Right lobe of liver (tissue), 6 donors: ENCODE measurements at regions not wholly inside any gene's neighbourhood (a gene's known extent, or its start where the extent isn't known, plus 50 kb on each side); places are given as distances from the start of the nearest gene placed in this dataset.

ENCODE experiments used
- ATAC-seq, 4 donors: fragments of 200-7000 bp; cut with Tn5 transposase; one replicate each; pipeline ENCODE4 v1.9.1; 2020; ENCODE audit warnings: mild to moderate bottlenecking in 4 of 4, moderate library complexity in 4 of 4
- DNase-seq, 3 donors: peaks; one replicate each; pipeline ENCODE4 v3.0.0-alpha.2; 2020
- H3K27ac ChIP-seq, 3 donors: fragments of 200-600 bp; one replicate each; pipeline ENCODE4 v1.8.0; 2022
- H3K27me3 ChIP-seq, 2 donors: fragments of 200-600 bp; one replicate each; pipeline ENCODE4 v1.8.0; 2022
- H3K36me3 ChIP-seq, 4 donors: fragments of 200-600 bp; sonication (generic) in 1 of 4; one replicate each; pipeline versions ENCODE4 v1.5.1 to v1.8.0; 2017 to 2022; ENCODE audit warnings: control low read depth in 1 of 4
- H3K4me1 ChIP-seq, 4 donors: fragments of 200-600 bp; sonication (generic) in 1 of 4; one replicate each; pipeline versions ENCODE4 v1.5.1 to v1.8.0; 2017 to 2022; ENCODE audit warnings: control low read depth in 1 of 4
- H3K4me3 ChIP-seq, 3 donors: fragments of 200-600 bp; one replicate each; pipeline ENCODE4 v1.8.0; 2022
- H3K9me3 ChIP-seq, 4 donors: fragments of 200-600 bp; sonication (generic) in 1 of 4; one replicate each; pipeline versions ENCODE4 v1.5.1 to v1.8.0; 2017 to 2022; ENCODE audit warnings: control low read depth in 1 of 4
- CTCF ChIP-seq, 4 donors: fragments of 200-600 bp in 3 of 4; fragments of 450-650 bp in 1 of 4; IDR thresholded peaks; one replicate each; pipeline versions ENCODE4 v1.5.1 to v1.8.0; 2016 to 2022; ENCODE audit warnings: antibody characterized with exemption in 4 of 4, mild to moderate bottlenecking in 2 of 4
- POLR2A ChIP-seq: fragments of 450-650 bp; IDR thresholded peaks from one replicate; pipeline ENCODE4 v1.6.1; 2017; ENCODE audit warnings: antibody characterized with exemption, mild to moderate bottlenecking
- WGBS: methylation state at CpG from one replicate; pipeline ENCODE4 v1.1.6; 2018; ENCODE audit warnings: low coverage, low lambda C conversion rate; ENCODE audit not compliant: insufficient coverage; ENCODE audit errors: missing lambda C conversion rate; 5-methylcytosine and 5-hydroxymethylcytosine counted together
- intact Hi-C, 2 donors: fragments of 100-400 bp; cut with DNase I; formaldehyde crosslinking; loops; one replicate each; pipeline versions ENCODE4 v1.11.2 to v1.14.1; 2022
- donor health status: DM: no; HTN: yes; CAD: no.
- donor health status: DM: no; HTN: no; CAD: no.
- donor health status: DM: no; HTN: no; CAD: no.
- donor health status: DM: no; HTN: yes; CAD: no.
- donor health status: DM: no; HTN: yes; CAD: no.

DNA sequence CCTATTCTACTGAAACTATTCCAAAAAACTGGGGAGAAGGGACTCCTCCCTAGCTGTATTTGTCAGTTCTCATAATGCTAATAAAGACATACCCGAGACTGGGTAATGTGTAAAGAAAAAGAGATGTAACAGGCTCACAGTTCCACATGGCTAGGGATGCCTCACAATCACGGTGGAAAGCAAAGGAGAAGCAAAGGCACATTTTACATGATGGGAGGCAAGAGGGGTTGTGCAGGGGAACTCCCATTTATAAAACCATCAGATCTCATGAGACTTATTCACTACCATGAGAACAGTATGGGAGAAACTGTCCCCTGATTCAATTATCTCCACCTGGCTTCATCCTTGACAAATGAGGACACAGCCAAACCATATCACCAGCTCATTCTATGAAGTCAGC lies 111.2 kb upstream of the RIPOR2 start:
- ATAC-seq = no peak
- H3K27me3 ChIP-seq = no peaks in the 10 kb centered on the region
- no peaks in the 10 kb centered on the region for H3K36me3 ChIP-seq
- H3K9me3 ChIP-seq = no peaks in the 10 kb centered on the region
- no peaks in the 10 kb centered on the region for H3K4me1 ChIP-seq
- no peak for DNase-seq
- no peak overlapping the region for H3K4me3 ChIP-seq
- WGBS = 73% methylated on average over 2 of the region's 2 CpGs
- TF ChIP-seq POLR2A = no peak
- TF ChIP-seq CTCF (IDR thresholded peaks at IDR 0.05) = no peak
- H3K27ac ChIP-seq = no peak overlapping the region
- intact Hi-C loops = no loop called here

- TF ChIP-seq POLR2A = no peak
- no peak for TF ChIP-seq CTCF (IDR thresholded peaks at IDR 0.05)
- no peaks in the 10 kb centered on the region for H3K36me3 ChIP-seq
- DNase-seq (no peak), ATAC-seq (peak in 1 of 4 donors; percentile 40)
- intact Hi-C loops = no loop called here
- no peaks in the 10 kb centered on the region for H3K27me3 ChIP-seq
- no peak overlapping the region for H3K4me3 ChIP-seq
- no peaks in the 10 kb centered on the region for H3K4me1 ChIP-seq
- no peak overlapping the region for H3K27ac ChIP-seq
- no peaks in the 10 kb centered on the region for H3K9me3 ChIP-seq
- WGBS = 35% methylated on average over 5 of the region's 6 CpGs
These were observed 114.6 kb upstream of the RIPOR2 start for GRCh38 chr6:25050356-25050755.

DNA sequence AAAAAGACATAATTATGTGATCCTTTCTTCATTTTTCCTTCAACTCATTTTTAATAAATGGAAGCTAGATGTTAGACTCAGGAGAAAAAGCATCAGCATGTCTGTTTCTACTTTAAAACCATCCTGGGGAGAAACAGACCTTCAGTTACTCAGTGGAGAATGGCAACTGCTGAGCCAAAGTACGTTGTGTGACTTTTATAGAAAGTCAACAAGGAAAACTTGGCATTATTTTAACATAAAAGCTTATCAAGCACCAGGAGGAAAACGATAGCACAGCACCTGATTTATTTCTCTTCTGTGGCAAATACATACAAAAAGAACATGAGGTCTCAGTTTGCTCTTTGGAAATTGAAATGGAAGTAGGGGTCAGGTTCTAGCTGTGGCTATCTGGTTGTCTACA lies 115.3 kb upstream of the RIPOR2 start:
- whole genome bisulfite sequencing = 33% methylated on average over 2 of the region's 2 CpGs
- H3K36me3 ChIP-seq = no peaks in the 10 kb centered on the region
- no peak for DNase-seq
- no peak overlapping the region for H3K4me3 ChIP-seq
- H3K9me3 ChIP-seq = no peaks in the 10 kb centered on the region
- intact Hi-C loops = no loop called here
- H3K27ac ChIP-seq = no peak overlapping the region
- ATAC-seq = no peak
- H3K4me1 ChIP-seq = no peaks in the 10 kb centered on the region
- TF ChIP-seq POLR2A = no peak
- TF ChIP-seq CTCF (IDR thresholded peaks at IDR 0.05) = no peak
- H3K27me3 ChIP-seq = no peaks in the 10 kb centered on the region

DNA sequence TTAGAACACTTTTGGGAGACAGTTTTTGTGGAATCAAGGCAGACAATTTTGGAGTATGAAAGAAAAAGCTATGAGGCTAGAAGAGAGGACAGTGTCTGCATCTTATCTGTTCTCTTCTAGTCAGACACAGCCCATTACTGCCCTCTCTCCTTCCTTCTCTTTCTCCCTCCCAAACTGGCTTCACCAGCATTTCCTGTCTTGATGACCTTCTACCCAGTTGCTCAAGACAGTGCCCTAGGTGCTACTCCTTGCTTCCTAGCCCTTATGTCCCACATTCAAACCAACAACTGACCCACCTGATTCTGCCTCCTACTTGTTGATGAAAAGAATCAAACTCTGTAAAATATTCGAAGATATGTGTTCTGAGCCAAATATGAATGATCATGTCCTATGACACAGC lies 116.4 kb upstream of the RIPOR2 start:
- DNase-seq = no peak
- H3K36me3 ChIP-seq = no peaks in the 10 kb centered on the region
- 53% methylated on average over 1 of the region's 1 CpG for WGBS
- intact Hi-C loops = no loop called here
- no peak for ATAC-seq
- no peaks in the 10 kb centered on the region for H3K9me3 ChIP-seq
- no peak overlapping the region for H3K27ac ChIP-seq
- TF ChIP-seq POLR2A (no peak), CTCF (IDR thresholded peaks at IDR 0.05) (no peak)
- H3K27me3 ChIP-seq = no peaks in the 10 kb centered on the region
- no peaks in the 10 kb centered on the region for H3K4me1 ChIP-seq
- no peak overlapping the region for H3K4me3 ChIP-seq

DNA sequence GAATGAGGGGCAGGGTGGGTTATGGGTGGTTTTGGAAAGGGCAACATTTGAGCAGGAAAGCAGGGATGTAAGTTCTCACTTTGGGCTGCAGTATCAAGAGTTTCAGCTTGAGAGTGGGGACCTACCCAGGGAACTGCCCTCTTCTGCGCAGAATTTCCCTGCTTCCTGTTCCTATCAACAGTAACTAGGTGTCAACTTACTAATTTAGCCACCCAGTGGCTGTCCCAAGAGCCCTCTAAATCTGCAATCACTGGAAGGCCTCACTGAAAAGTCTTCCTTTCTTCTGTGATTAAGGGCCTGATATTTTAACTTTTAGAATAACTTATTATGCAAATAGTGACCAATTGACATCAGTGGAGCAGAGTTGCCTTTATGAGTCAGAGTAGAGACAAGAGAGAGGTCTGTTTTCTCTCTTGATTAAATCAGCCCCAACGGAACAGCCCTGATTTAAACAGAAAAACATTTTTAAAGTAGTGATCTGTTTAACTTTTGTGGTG lies 118.2 kb upstream of the RIPOR2 start:
- no peak overlapping the region for H3K4me3 ChIP-seq
- H3K27me3 ChIP-seq = no peaks in the 10 kb centered on the region
- no peak overlapping the region for H3K27ac ChIP-seq
- TF ChIP-seq POLR2A = no peak
- no peak for TF ChIP-seq CTCF (IDR thresholded peaks at IDR 0.05)
- intact Hi-C loops = no loop called here
- no peaks in the 10 kb centered on the region for H3K9me3 ChIP-seq
- DNase-seq = no peak
- ATAC-seq = no peak
- no peaks in the 10 kb centered on the region for H3K4me1 ChIP-seq
- WGBS = 55% methylated on average over 1 of the region's 2 CpGs
- H3K36me3 ChIP-seq = no peaks in the 10 kb centered on the region
